IMR-90 (cell line): ENCODE measurements at regions not wholly inside any gene's neighbourhood (a gene's known extent, or its start where the extent isn't known, plus 50 kb on each side); places are given as distances from the start of the nearest gene placed in this dataset.

Experiments
- ATAC-seq: fragments of 200-7000 bp; cut with Tn5 transposase; 2 replicates; pipeline ENCODE4 v1.9.1; 2020; ENCODE audit warnings: low read depth, mild to moderate bottlenecking, moderate library complexity
- BruUV-seq: library from RNA; stranded (reverse); fragments of 400-500 nt; replicated peaks from 2 replicates; lab custom pipeline; 2021; lab: Mats Ljungman, UMichigan
- CTCF ChIA-PET: fragments of 300-600 bp; formaldehyde crosslinking; extraction: SDS; loops from one replicate; lab custom pipeline; 2021; ENCODE audit warnings: antibody characterized with exemption; lab: Yijun Ruan, JAX
- POLR2A ChIA-PET: fragments of 300-600 bp; sonication (Branson Sonifier 250); formaldehyde crosslinking; loops from one replicate; lab custom pipeline; 2022; ENCODE audit warnings: antibody characterized with exemption; ENCODE audit not compliant: unreplicated experiment; lab: Charles Lee
- DNase-seq: peaks from one replicate; pipeline ENCODE4 v3.0.0; 2013
- H2AFZ ChIP-seq: replicated peaks from 2 replicates; pipeline ENCODE3; 2013; ENCODE audit warnings: low read length, mild to moderate bottlenecking; ENCODE audit not compliant: poor library complexity
- H2AK5ac ChIP-seq: 2 replicates; pipeline ENCODE4 v1.6.1; 2013; ENCODE audit warnings: low read depth, low read length, inconsistent platforms
- H2AK9ac ChIP-seq: replicated peaks from 2 replicates; pipeline ENCODE3; 2013; ENCODE audit warnings: mild to moderate bottlenecking, low read depth, low read length, moderate library complexity; ENCODE audit not compliant: poor library complexity
- H2BK120ac ChIP-seq: 2 replicates; pipeline ENCODE4 v1.6.1; 2013; ENCODE audit warnings: low read depth, low read length, inconsistent platforms
- H2BK15ac ChIP-seq: 3 replicates; pipeline ENCODE4 v1.6.1; 2013; ENCODE audit warnings: low read depth, low read length, inconsistent platforms
- H2BK20ac ChIP-seq: 2 replicates; pipeline ENCODE4 v1.6.1; 2013; ENCODE audit warnings: low read depth, mild to moderate bottlenecking, inconsistent platforms, low read length, moderate library complexity
- H2BK5ac ChIP-seq: 2 replicates; pipeline ENCODE4 v1.6.1; 2013; ENCODE audit warnings: mild to moderate bottlenecking, low read depth, low read length, inconsistent platforms; ENCODE audit not compliant: poor library complexity, severe bottlenecking
- H3K14ac ChIP-seq: replicated peaks from 2 replicates; pipeline ENCODE4 v1.6.1; 2013; ENCODE audit warnings: low read depth, low read length, inconsistent platforms
- H3K18ac ChIP-seq: 2 replicates; pipeline ENCODE4 v1.6.1; 2013; ENCODE audit warnings: low read depth, low read length, control low read depth
- H3K23ac ChIP-seq: 2 replicates; pipeline ENCODE4 v1.6.1; 2013; ENCODE audit warnings: low read depth, low read length, inconsistent platforms
- H3K27ac ChIP-seq: 2 replicates; pipeline ENCODE4 v1.5.1; 2013; ENCODE audit warnings: mild to moderate bottlenecking, control low read depth, low read length; ENCODE audit not compliant: insufficient read depth
- H3K27me3 ChIP-seq: 2 replicates; pipeline ENCODE4 v1.6.1; 2013; ENCODE audit warnings: low read length; ENCODE audit not compliant: control insufficient read depth, insufficient read depth
- H3K36me3 ChIP-seq: 2 replicates; pipeline ENCODE4 v1.6.1; 2013; ENCODE audit warnings: low read length, mixed read lengths; ENCODE audit not compliant: control insufficient read depth, insufficient read depth
- H3K4ac ChIP-seq: 2 replicates; pipeline ENCODE4 v1.6.1; 2013; ENCODE audit warnings: low read depth, low read length, inconsistent platforms
- H3K4me1 ChIP-seq: 2 replicates; pipeline ENCODE4 v1.6.1; 2013; ENCODE audit warnings: low read length, mixed read lengths; ENCODE audit not compliant: control insufficient read depth, insufficient read depth
- H3K4me2 ChIP-seq: 2 replicates; pipeline ENCODE4 v1.6.1; 2013; ENCODE audit warnings: low read depth, mild to moderate bottlenecking, control low read depth, low read length, moderate library complexity
- H3K4me3 ChIP-seq: 2 replicates; pipeline ENCODE4 v1.5.1; 2013; ENCODE audit warnings: low read depth, mild to moderate bottlenecking, control low read depth, low read length, moderate library complexity; ENCODE audit not compliant: insufficient read depth
- H3K56ac ChIP-seq: 2 replicates; pipeline ENCODE4 v1.6.1; 2013; ENCODE audit warnings: low read length, inconsistent platforms; ENCODE audit not compliant: insufficient read depth; ENCODE audit errors: extremely low read depth
- H3K79me1 ChIP-seq, 2 experiments: 2 replicates each; pipeline ENCODE4 v1.6.1; 2013; ENCODE audit warnings: low read length in 2 of 2, inconsistent platforms in 1 of 2, low read depth in 1 of 2
- H3K9ac ChIP-seq: 2 replicates; pipeline ENCODE4 v1.6.1; 2013; ENCODE audit warnings: low read depth, low read length, control low read depth
- H3K9me1 ChIP-seq: 2 replicates; pipeline ENCODE4 v1.6.1; 2013; ENCODE audit warnings: low read length, inconsistent platforms; ENCODE audit not compliant: insufficient read depth
- H3K9me3 ChIP-seq: 2 replicates; pipeline ENCODE4 v1.6.1; 2013; ENCODE audit warnings: low read length; ENCODE audit not compliant: control insufficient read depth, insufficient read depth
- H4K20me1 ChIP-seq: 2 replicates; pipeline ENCODE4 v1.6.1; 2013; ENCODE audit warnings: low read length, inconsistent platforms; ENCODE audit not compliant: insufficient read depth
- H4K5ac ChIP-seq: 2 replicates; pipeline ENCODE4 v1.6.1; 2013; ENCODE audit warnings: mild to moderate bottlenecking, low read depth, low read length, control low read depth
- H4K8ac ChIP-seq, 2 experiments: 2 replicates each; pipeline ENCODE4 v1.6.1; 2013; ENCODE audit warnings: low read depth in 2 of 2, low read length in 2 of 2, control low read depth in 1 of 2, inconsistent platforms in 1 of 2
- H4K91ac ChIP-seq: 2 replicates; pipeline ENCODE4 v1.6.1; 2013; ENCODE audit warnings: low read depth, low read length, inconsistent platforms; ENCODE audit not compliant: insufficient read depth
- MAFK ChIP-seq: IDR thresholded peaks from 2 replicates; pipeline ENCODE4 v1.6.1; 2012; ENCODE audit warnings: low read depth, low read length, improper control_type of control experiment
- MAZ ChIP-seq: IDR thresholded peaks from 2 replicates; pipeline ENCODE4 v1.6.1; 2012; ENCODE audit warnings: low read depth, mild to moderate bottlenecking, low read length, improper control_type of control experiment, moderate library complexity, borderline replicate concordance
- NFE2L2 ChIP-seq: fragments of 150-350 bp; IDR thresholded peaks from 2 replicates; pipeline ENCODE4 v1.6.1; 2016; ENCODE audit warnings: low read depth, mild to moderate bottlenecking, low read length
- POLR2A ChIP-seq: IDR thresholded peaks from 2 replicates; pipeline ENCODE4 v1.6.1; 2012; ENCODE audit warnings: mild to moderate bottlenecking, low read depth, low read length
- RAD21 ChIP-seq: IDR thresholded peaks from 2 replicates; pipeline ENCODE4 v1.6.1; 2012; ENCODE audit warnings: low read length, improper control_type of control experiment
- RFX5 ChIP-seq: IDR thresholded peaks from 2 replicates; pipeline ENCODE4 v1.8.0; 2012; ENCODE audit warnings: low read depth, mild to moderate bottlenecking, low read length, moderate library complexity
- SMC3 ChIP-seq: fragments of 150-350 bp; IDR thresholded peaks from 2 replicates; pipeline ENCODE4 v1.6.1; 2016; ENCODE audit warnings: low read depth, mild to moderate bottlenecking, antibody characterized with exemption, low read length, moderate library complexity
- WGBS, 2 experiments: methylation state at CpG; one replicate each; pipeline versions ENCODE4 v1.1.5 to v1.1.7; 2013; ENCODE audit warnings: missing lambda C conversion rate in 2 of 2; ENCODE audit not compliant: insufficient read length in 1 of 2; ENCODE audit errors: extremely low coverage in 2 of 2; 5-methylcytosine and 5-hydroxymethylcytosine counted together
- dilution Hi-C: fragments of 300-500 bp; cut with HindIII; formaldehyde crosslinking; loops from one replicate; pipeline ENCODE4 v1.14.3; 2018; ENCODE audit warnings: low sequenced_read_pairs; ENCODE audit not compliant: unreplicated experiment
- in situ Hi-C: fragments of 300-500 bp; cut with MboI; formaldehyde crosslinking; loops from 3 replicates; pipeline ENCODE4 v1.14.3; 2019; ENCODE audit warnings: low sequenced_read_pairs, inconsistent platforms, mixed read lengths
- intact Hi-C: fragments of 100-400 bp; cut with micrococcal nuclease; formaldehyde crosslinking; loops from 2 replicates; pipeline ENCODE4 v1.10.0; 2022
- TF ChIP-seq, protein P1 (sequence below): fragments of 150-350 bp; IDR thresholded peaks from 2 replicates; pipeline ENCODE4 v1.6.1; 2016; ENCODE audit warnings: low read depth, mild to moderate bottlenecking, low read length, moderate library complexity, borderline replicate concordance
- TF ChIP-seq, protein P2 (sequence below): conservative IDR thresholded peaks from 2 replicates; pipeline ENCODE4 v1.5.1; 2012; ENCODE audit warnings: mild to moderate bottlenecking, low read depth, low read length, improper control_type of control experiment

DNA sequence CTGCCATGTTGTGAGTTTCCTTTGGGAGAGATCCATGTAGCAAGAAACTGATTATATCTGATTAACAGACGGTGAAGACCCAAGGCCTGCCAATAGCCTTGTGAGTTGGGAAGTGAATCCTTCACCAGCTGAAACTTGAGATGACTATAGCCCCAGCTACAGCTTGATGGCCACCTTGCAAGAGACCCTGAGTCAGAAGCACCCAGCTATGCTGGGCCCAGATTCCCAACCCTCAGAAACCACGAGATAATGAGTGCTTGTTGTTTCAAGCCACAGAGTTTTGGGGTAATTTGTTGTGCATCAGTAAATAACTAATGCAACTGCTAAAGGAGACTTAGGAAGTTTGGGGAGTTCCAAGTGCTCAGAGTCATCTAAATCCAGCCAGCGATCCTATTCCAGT lies 80.3 kb downstream of the AVPR1A start:
- ChIA-PET POLR2A (no interaction called here), CTCF (interaction anchor here (2.7 kb wide), 1 partner anchor 258 kb away, joined by 18 read pairs; no protein-coding TSS in a partner anchor)
- Histone ChIP-seq H3K9me3 (no peaks in the 10 kb centered on the region), H4K20me1 (no peaks in the 10 kb centered on the region), H2BK120ac (no peak overlapping the region), H3K27me3 (0 out of 2 replicates have a peak, but pooled peaks cover 2% of the 10 kb centered on the region), H3K56ac (no peak overlapping the region), H4K91ac (no peak overlapping the region), H2BK15ac (no peak overlapping the region), H2AFZ (no peak overlapping the region), H3K14ac (no peak overlapping the region), H3K4me1 (no peaks in the 10 kb centered on the region), H3K23ac (no peak overlapping the region), H3K4me2 (no peak overlapping the region), H4K5ac (no peak overlapping the region), H2BK20ac (no peak overlapping the region), H4K8ac (no peak overlapping the region), H3K4ac (no peak overlapping the region), H2AK5ac (no peak overlapping the region), H3K36me3 (no peaks in the 10 kb centered on the region), H3K79me1 (no peaks in the 10 kb centered on the region), H2AK9ac (no peak overlapping the region), H3K18ac (no peak overlapping the region), H2BK5ac (no peak overlapping the region), H3K9ac (no peak overlapping the region), H3K4me3 (no peak overlapping the region), H3K9me1 (no peaks in the 10 kb centered on the region), H3K27ac (no peak overlapping the region)
- no TSS peak for BruUV-seq
- no peak for DNase-seq
- TF ChIP-seq RFX5 (no peak), POLR2A (no peak), MAZ (no peak), NFE2L2 (no peak), RAD21 (no peak), MAFK (no peak), SMC3 (no peak)
- TF ChIP-seq, protein P1, sequence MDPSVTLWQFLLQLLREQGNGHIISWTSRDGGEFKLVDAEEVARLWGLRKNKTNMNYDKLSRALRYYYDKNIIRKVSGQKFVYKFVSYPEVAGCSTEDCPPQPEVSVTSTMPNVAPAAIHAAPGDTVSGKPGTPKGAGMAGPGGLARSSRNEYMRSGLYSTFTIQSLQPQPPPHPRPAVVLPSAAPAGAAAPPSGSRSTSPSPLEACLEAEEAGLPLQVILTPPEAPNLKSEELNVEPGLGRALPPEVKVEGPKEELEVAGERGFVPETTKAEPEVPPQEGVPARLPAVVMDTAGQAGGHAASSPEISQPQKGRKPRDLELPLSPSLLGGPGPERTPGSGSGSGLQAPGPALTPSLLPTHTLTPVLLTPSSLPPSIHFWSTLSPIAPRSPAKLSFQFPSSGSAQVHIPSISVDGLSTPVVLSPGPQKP, result no peak
- TF ChIP-seq, protein P2, sequence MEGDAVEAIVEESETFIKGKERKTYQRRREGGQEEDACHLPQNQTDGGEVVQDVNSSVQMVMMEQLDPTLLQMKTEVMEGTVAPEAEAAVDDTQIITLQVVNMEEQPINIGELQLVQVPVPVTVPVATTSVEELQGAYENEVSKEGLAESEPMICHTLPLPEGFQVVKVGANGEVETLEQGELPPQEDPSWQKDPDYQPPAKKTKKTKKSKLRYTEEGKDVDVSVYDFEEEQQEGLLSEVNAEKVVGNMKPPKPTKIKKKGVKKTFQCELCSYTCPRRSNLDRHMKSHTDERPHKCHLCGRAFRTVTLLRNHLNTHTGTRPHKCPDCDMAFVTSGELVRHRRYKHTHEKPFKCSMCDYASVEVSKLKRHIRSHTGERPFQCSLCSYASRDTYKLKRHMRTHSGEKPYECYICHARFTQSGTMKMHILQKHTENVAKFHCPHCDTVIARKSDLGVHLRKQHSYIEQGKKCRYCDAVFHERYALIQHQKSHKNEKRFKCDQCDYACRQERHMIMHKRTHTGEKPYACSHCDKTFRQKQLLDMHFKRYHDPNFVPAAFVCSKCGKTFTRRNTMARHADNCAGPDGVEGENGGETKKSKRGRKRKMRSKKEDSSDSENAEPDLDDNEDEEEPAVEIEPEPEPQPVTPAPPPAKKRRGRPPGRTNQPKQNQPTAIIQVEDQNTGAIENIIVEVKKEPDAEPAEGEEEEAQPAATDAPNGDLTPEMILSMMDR, result no peak
- in situ Hi-C loops (loop anchor here (5.0 to 25.0 kb wide), 2 partner anchors 263 to 483 kb away; no protein-coding TSS in a partner anchor), intact Hi-C loops (no loop called here), dilution Hi-C loops (no loop called here)
- no peak for ATAC-seq
- WGBS, 2 experiments, result 71% methylated on average over 1 of the region's 3 CpGs; no CpG with 5 or more reads in 1 of the 2 experiments
